HG02798 (cell line): ENCODE measurements at regions not wholly inside any gene's neighbourhood (a gene's known extent, or its start where the extent isn't known, plus 50 kb on each side); places are given as distances from the start of the nearest gene placed in this dataset.
A peak's percentile ranks its signal among the peaks of the same experiment; 100 is the strongest.
"Not testable (repeated sequence)": the region's sequence is repeated elsewhere in the genome, so short reads cannot be mapped to it uniquely, and the experiment has no call there.

Experiments used
- ATAC-seq: cut with Tn5 transposase; IDR thresholded peaks from one replicate; pipeline ENCODE4 v1.9.1; 2021; ENCODE audit warnings: mild to moderate bottlenecking; ENCODE audit not compliant: unreplicated experiment, poor library complexity

- ATAC-seq, result no peak
These were observed 133.9 kb upstream of the BTN3A2 start for GRCh38 chr6:26231006-26231587.

DNA sequence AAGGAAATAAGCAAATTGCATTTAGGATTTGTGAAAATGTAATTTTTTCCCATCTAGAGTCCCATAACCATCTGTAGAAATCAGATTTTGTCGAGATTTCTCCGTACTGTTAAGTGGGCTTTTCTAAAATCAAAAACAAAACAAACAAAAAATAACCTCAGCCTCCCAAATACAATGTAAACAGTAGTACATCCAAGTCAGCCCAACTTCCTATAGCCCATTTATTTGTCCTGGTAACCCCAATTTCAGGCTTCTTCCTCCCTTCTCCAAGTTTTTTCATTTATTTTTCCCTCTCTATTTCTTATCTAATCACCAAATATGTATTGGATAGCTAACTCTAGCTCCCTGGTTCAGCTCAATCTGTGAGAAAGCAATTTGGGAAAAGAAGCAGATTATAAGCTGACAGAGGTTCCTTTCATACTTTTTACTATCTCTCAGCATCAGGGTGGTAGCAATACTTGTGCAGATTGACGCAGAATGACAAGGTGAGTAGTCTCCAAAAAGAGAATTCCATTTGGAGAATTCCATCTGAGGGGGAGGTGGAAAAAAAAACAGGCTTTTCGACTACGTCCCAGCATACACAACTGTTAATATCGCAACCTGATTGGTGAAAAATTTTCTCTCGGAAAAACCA is 132.6 kb upstream of the BTN3A2 start:
- ATAC-seq, result no peak

- no peak for ATAC-seq
These were observed 131.9 kb upstream of the BTN3A2 start for GRCh38 chr6:26232940-26233648.

DNA sequence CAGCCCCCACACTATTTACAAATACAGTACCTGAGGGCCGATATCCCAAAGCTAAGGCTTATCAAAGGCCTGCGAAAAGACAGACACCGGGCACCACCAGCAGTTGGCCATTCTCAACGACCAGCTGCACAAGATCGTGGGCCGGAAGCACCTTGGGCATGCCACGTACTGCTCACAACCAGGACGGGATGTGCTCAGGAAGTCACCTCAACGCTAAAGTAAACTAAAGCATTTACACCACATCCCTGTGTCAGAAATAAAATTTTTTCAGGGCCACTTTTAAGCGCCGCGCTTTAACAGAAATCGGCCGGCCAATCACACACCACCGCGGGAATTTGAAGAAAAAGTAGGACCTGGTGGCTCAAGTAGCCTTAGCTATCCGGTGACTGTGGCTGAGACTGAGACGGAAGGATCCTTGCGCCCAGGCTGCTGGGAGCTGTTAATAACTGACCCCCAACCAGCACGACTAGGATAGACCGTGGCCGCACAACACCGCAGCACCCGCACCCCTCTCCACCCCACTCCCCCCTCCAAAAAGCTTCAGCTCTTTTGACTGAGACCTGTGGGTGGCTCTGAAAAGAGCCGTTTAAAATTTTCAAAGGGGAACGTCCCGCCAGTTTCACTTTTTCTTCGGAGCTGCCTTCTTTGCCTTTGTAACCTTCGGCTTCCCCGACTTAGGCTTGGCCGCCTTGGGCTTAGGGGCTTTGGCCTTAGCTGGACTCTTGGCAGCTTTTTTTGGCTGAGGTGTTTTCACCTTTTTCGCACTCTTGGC is 131.2 kb upstream of the BTN3A2 start:
- peak; percentile 40 for ATAC-seq

- ATAC-seq, result peak; percentile 52
These were observed 130.3 kb upstream of the BTN3A2 start for GRCh38 chr6:26234421-26235301.

DNA sequence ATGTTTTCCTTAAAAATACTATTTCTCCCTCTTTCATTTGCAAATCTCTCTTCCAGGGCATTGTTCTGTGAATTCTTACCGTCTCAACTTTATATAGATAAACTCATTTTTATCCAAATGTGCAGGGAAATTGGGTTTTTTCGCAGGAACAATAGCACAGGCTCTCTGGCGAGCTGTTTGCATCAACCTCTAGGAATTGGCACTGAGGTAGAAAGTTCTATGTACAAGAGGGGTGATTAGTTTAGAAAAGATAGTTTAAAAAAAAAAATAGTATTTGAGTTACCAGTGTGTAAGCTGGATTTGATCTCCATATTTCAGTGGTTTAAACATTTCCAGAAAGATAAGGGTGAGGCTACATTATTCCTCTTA is 129.7 kb upstream of the BTN3A2 start:
- ATAC-seq, result no peak

GRCh38 chr6:26239415-26239814 is 125.6 kb upstream of the BTN3A2 start:
- not testable (repeated sequence) for ATAC-seq

DNA sequence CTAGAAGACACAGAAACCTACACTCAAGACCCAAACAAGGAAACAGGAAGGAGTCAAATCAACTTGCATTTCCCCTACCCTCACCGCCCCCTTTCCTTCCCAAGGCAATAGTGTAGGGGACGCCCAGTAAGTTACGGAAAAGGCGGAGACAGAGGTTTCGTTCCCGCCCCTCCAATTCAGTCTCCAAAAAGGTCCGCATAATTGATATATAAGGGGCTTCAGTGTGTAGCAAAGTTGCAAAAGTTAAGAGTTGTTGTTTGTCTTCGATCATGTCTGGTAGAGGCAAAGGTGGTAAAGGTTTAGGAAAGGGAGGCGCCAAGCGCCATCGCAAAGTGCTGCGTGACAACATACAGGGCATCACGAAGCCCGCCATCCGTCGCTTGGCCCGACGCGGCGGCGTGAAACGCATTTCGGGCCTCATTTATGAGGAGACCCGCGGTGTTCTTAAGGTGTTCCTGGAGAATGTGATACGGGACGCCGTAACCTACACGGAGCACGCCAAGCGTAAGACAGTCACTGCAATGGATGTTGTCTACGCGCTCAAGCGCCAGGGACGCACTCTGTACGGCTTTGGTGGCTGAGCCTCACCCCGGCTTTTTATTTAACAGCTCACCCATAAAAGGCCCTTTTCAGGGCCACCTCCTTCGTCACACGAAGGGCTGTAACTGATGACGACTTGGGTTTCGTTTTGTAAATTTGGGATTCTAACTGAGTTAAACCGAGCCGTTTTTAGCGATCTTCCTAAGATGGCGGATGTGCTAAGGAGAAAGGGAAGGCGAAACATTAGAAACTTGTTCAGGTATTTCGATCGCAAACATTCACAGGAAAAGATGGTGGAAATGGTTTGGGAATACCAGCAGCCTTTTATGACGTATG is 124.6 kb upstream of the BTN3A2 start:
- ATAC-seq, result peak; percentile 61

DNA sequence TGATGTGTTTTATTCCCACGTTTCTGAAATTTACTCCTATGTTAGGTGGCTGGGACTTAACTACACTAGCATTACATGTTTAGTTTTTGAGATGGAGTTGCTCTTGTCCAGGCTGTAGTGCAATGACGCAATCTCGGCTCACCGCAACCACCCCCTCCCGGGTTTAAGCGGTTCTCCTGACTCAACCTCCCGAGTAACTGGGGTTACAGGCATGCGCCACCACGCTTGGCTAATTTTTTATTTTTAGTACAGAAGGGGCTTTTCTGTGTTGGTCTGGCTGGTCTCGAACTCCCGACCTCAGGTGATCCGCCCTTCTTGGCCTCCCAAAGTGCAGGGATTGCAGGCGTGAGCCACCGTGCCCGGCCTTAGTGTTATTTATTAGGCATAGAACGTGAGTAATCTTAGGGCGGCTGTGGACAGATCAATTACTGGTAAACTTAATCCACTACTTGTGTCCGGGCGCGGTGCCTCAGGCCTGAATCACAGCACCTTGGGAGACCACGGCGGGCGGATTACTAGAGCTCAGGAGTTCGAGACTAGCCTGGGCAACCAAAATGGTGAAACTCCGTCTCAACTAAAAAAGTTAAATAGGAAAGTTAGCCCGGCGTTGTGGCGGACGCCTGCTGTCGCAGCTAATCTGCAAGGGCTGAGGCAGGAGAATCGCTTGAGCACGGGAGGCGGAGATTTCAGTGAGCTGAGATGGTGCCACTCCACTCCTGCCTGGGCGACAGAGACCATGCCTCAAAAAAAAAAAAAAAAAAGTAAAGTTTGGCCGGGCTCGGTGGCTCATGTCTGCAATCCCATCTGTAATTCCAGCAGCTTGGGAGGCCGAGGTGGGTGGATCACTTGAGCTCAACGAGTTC is 123.7 kb upstream of the BTN3A2 start:
- ATAC-seq, result no peak

DNA sequence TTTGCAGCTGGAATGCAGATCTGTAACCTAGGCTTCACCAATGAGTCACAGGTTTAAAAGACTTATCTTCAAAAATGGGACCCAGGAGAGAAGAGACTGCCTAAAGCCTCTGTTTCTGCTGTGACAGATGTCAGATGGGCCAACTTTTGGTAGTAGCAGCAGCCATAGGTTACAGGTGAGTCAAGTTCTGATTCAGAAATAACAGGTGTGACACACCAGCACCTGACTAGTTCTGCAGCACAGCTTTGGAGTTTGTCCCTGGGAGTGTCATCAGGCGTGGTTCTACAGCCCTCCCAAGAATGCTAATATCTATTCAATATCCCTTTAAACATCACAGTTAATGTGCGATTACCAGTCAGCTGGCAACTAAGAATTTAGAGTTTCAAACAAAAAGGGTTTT is 121.9 kb upstream of the BTN3A2 start:
- ATAC-seq, result no peak

DNA sequence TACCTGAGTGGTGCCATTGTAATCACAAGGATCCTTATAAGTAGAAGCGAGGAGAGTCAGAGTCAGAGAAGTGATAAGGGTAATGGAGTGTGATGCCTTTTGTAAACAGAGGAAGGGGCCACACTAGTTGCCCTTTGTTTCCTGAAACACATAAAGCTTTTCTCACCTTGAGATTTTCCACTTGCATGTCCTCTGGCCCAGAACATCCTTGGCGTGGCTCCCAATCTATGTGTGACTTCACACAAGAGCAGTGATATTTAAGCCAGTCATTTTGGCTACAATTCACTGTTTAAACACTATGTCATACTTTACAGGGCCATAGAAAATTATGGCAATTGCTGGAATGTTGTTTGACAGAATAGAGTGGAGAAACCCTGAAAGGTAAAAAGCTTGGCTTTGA is 121.2 kb upstream of the BTN3A2 start:
- no peak for ATAC-seq

DNA sequence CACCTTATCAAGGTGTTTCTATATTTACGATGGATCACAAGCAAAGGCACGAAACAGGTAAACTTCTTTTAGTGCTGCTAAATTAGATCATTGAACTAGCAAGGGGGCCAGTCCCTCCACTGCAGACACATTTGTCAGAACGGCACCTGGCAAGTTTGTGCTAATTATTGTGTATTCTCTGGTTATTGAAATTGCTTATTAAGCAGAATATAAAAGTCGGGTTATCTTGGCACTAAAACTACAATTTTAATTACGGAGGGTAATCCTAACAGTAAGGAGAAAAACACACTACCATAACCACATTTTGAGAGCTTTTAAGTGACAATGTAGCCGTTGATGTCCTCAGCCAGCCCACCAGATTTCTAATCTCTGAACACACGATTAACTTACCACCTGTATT is 118.9 kb upstream of the BTN3A2 start:
- ATAC-seq, result no peak

DNA sequence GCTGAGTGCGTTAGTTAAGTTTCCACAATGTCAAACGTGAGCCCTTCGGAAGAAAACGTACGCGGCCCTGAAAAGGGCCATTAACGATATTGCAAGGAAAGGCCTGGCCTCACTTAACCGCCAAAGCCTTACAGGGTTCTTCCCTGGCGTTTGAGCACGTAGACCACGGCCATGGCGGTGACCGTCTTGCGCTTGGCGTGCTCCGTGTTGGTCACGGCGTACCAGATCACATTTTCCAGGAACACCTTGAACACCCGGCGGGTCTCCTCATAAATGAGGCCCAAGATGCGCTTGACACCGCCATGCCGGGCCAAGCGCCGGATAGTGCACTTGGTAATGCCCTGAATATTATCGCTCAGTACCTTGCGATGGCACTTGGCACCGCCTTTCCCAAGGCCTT is 118.4 kb upstream of the BTN3A2 start:
- no peak for ATAC-seq

GRCh38 chr6:26249707-26249956 is 115.4 kb upstream of the BTN3A2 start:
- peak; percentile 21 for ATAC-seq

DNA sequence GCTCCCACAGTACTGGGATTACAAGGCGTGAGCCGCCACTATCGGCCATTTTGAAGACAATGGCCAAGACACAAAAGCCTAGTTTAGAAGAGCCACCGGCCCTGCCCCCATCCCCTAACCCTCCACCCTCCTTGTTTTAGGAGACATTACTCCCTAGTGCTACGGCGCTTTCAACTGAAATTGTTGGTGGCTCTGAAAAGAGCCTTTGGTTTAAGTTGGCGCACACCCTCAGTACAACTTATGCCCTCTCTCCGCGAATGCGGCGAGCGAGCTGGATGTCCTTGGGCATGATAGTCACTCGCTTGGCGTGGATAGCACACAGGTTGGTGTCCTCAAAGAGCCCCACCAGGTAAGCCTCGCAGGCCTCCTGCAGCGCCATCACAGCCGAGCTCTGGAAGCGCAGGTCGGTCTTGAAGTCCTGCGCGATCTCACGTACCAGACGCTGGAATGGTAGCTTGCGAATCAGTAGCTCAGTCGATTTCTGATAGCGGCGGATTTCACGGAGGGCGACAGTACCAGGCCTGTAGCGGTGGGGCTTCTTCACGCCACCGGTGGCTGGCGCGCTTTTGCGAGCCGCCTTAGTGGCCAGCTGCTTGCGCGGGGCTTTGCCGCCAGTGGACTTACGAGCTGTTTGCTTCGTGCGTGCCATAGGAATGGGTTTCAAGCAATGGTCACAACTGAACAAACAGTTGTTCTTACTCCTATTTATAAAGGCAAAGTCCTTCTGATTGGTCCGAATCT is 114.9 kb upstream of the BTN3A2 start:
- peak; percentile 49 for ATAC-seq

- no peak for ATAC-seq
These were observed 114.3 kb upstream of the BTN3A2 start for GRCh38 chr6:26250698-26251044.

- ATAC-seq, result peak; percentile 60
These were observed 113.5 kb upstream of the BTN3A2 start for GRCh38 chr6:26251354-26252076.
